GM23338 (cell line): ENCODE measurements at regions not wholly inside any gene's neighbourhood (a gene's known extent, or its start where the extent isn't known, plus 50 kb on each side); places are given as distances from the start of the nearest gene placed in this dataset.

Experiments used
- ATAC-seq: fragments of 200-7000 bp; cut with Tn5 transposase; 3 replicates; pipeline ENCODE4 v1.9.1; 2020
- DNase-seq: peaks from one replicate; pipeline ENCODE4 v3.0.0-alpha.2; 2015; ENCODE audit warnings: low spot score
- H2AFZ ChIP-seq: fragments of 200-600 bp; sonication (generic); 2 replicates; pipeline ENCODE4 v1.8.0; 2016; ENCODE audit warnings: antibody characterized with exemption, mild to moderate bottlenecking, moderate library complexity
- H3F3A ChIP-seq: fragments of 200-600 bp; sonication (generic); replicated peaks from 2 replicates; pipeline ENCODE4 v1.8.0; 2017; ENCODE audit warnings: antibody characterized with exemption, mixed run types, low read depth
- H3K27ac ChIP-seq: fragments of 200-600 bp; sonication (generic); 2 replicates; pipeline ENCODE4 v1.6.1; 2016; ENCODE audit warnings: low read depth
- H3K27me3 ChIP-seq: fragments of 200-600 bp; sonication (generic); 2 replicates; pipeline ENCODE4 v1.8.0; 2016; ENCODE audit warnings: mild to moderate bottlenecking, mixed run types, moderate library complexity; ENCODE audit not compliant: insufficient read depth
- H3K36me3 ChIP-seq: fragments of 200-600 bp; sonication (generic); 2 replicates; pipeline ENCODE4 v1.8.0; 2016; ENCODE audit warnings: mild to moderate bottlenecking; ENCODE audit not compliant: insufficient read depth
- H3K4me1 ChIP-seq: fragments of 200-600 bp; sonication (generic); 2 replicates; pipeline ENCODE4 v1.8.0; 2016; ENCODE audit warnings: mild to moderate bottlenecking, moderate library complexity; ENCODE audit not compliant: insufficient read depth
- H3K4me2 ChIP-seq: fragments of 200-600 bp; sonication (generic); 2 replicates; pipeline ENCODE4 v1.7.1; 2017; ENCODE audit warnings: mixed run types
- H3K4me3 ChIP-seq: fragments of 200-600 bp; sonication (generic); 2 replicates; pipeline ENCODE4 v1.6.1; 2016; ENCODE audit warnings: mixed run types
- H3K79me2 ChIP-seq: fragments of 200-600 bp; sonication (generic); replicated peaks from 2 replicates; pipeline ENCODE4 v1.8.0; 2017; ENCODE audit warnings: mild to moderate bottlenecking; ENCODE audit not compliant: insufficient read depth
- H3K9me2 ChIP-seq: fragments of 200-600 bp; sonication (generic); 2 replicates; pipeline ENCODE4 v1.8.0; 2017; ENCODE audit not compliant: insufficient read depth
- H4K20me1 ChIP-seq: fragments of 200-600 bp; sonication (generic); replicated peaks from 2 replicates; pipeline ENCODE4 v1.8.0; 2017; ENCODE audit warnings: mild to moderate bottlenecking; ENCODE audit not compliant: insufficient read depth
- H3K27ac Mint-ChIP-seq: 2 replicates; pipeline ENCODE4 v1.8.0; 2020; ENCODE audit warnings: inconsistent platforms, mild to moderate bottlenecking, moderate library complexity, mixed read lengths
- H3K27me3 Mint-ChIP-seq: 3 replicates; pipeline ENCODE4 v1.8.0; 2022; ENCODE audit warnings: low read depth, mild to moderate bottlenecking, moderate library complexity, mixed read lengths, inconsistent platforms; ENCODE audit not compliant: insufficient read depth, poor library complexity
- H3K36me3 Mint-ChIP-seq: 3 replicates; pipeline ENCODE4 v1.8.0; 2021; ENCODE audit warnings: low read depth, mild to moderate bottlenecking, inconsistent platforms, moderate library complexity, mixed read lengths
- H3K4me1 Mint-ChIP-seq: 3 replicates; pipeline ENCODE4 v1.8.0; 2020; ENCODE audit warnings: mild to moderate bottlenecking, inconsistent platforms, mixed read lengths
- H3K4me3 Mint-ChIP-seq: 3 replicates; pipeline ENCODE4 v1.8.0; 2021; ENCODE audit warnings: moderate library complexity, mild to moderate bottlenecking, inconsistent platforms, mixed read lengths
- H3K9me3 Mint-ChIP-seq: 3 replicates; pipeline ENCODE4 v1.8.0; 2020; ENCODE audit warnings: moderate library complexity, mild to moderate bottlenecking, inconsistent platforms, mixed read lengths
- CREB1 ChIP-seq: fragments of 250-450 bp; sonication (Bioruptor Pico); IDR thresholded peaks from 2 replicates; pipeline ENCODE4 v1.5.0; 2020; ENCODE audit warnings: low read depth, mild to moderate bottlenecking, moderate library complexity
- EZH2 ChIP-seq: fragments of 200-600 bp; sonication (generic); IDR thresholded peaks from one replicate; pipeline ENCODE4 v1.8.0; 2017; ENCODE audit warnings: antibody characterized with exemption, mild to moderate bottlenecking, low read depth; ENCODE audit not compliant: unreplicated experiment
- EZH2phosphoT487 ChIP-seq: fragments of 200-600 bp; sonication (generic); IDR thresholded peaks from one replicate; pipeline ENCODE4 v1.8.1; 2018; ENCODE audit warnings: antibody characterized with exemption; ENCODE audit not compliant: unreplicated experiment
- JUNB ChIP-seq: IDR thresholded peaks from one replicate; pipeline ENCODE4 v1.6.1; 2016; ENCODE audit warnings: antibody characterized with exemption; ENCODE audit not compliant: unreplicated experiment
- NANOG ChIP-seq: IDR thresholded peaks from 2 replicates; pipeline ENCODE4 v1.6.1; 2016; ENCODE audit warnings: antibody characterized with exemption, borderline replicate concordance
- POLR2AphosphoS5 ChIP-seq: IDR thresholded peaks from 2 replicates; pipeline ENCODE4 v1.6.1; 2016; ENCODE audit warnings: antibody characterized with exemption, low read depth
- STAT1 ChIP-seq: IDR thresholded peaks from one replicate; pipeline ENCODE4 v1.6.1; 2016; ENCODE audit warnings: antibody characterized with exemption; ENCODE audit not compliant: unreplicated experiment
- ZNF114 ChIP-seq: fragments of 250-450 bp; sonication (Bioruptor Pico); IDR thresholded peaks from 2 replicates; pipeline ENCODE4 v1.5.0; 2020; ENCODE audit warnings: mild to moderate bottlenecking, moderate library complexity
- ZNF331 ChIP-seq: fragments of 250-450 bp; sonication (Bioruptor Pico); IDR thresholded peaks from 2 replicates; pipeline ENCODE4 v1.5.0; 2020; ENCODE audit warnings: low read depth, mild to moderate bottlenecking, moderate library complexity
- TF ChIP-seq, protein P1 (sequence below): IDR thresholded peaks from 2 replicates; pipeline ENCODE4 v1.6.1; 2016; ENCODE audit warnings: antibody characterized with exemption
- TF ChIP-seq, protein P2 (sequence below): fragments of 250-450 bp; sonication (Bioruptor Pico); IDR thresholded peaks from 2 replicates; pipeline ENCODE4 v1.5.0; 2020; ENCODE audit warnings: mild to moderate bottlenecking, moderate library complexity
- TF ChIP-seq, protein P3 (sequence below): IDR thresholded peaks from one replicate; pipeline ENCODE4 v1.6.1; 2018; ENCODE audit warnings: antibody characterized with exemption; ENCODE audit not compliant: unreplicated experiment
- TF ChIP-seq, protein P4 (sequence below), 2 experiments: fragments of 200-600 bp in 1 of 2; sonication (generic) in 1 of 2; conservative IDR thresholded peaks; 2 replicates each; pipeline versions ENCODE4 v1.5.1 to v1.6.1; 2016 to 2017; ENCODE audit warnings: antibody characterized with exemption in 2 of 2, low read depth in 2 of 2, mild to moderate bottlenecking in 2 of 2, moderate library complexity in 1 of 2

DNA sequence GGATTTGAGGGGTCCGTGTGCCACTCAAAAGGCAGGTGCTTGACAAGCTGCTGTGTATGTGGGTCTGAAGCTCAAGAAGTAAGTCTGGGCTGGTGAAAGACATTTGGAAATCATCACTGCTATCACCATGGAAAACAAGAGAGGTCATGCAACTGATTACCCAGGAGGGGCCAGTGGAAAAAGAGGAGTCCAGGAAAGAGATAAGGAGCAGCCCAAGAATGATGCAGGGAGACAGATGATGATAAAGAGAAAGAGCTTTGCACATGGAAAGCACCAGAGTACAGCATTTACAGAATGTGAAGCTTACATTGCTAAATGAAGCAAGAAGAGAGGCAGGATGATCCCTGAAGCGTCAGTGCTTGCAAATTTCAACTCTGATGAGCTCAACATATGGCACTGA, 203.2 kb downstream of the SETD4 start:
- no peak for ATAC-seq
- H3K27ac ChIP-seq, result no peak overlapping the region
- no peak overlapping the region for H3K4me3 Mint-ChIP-seq
- peaks cover 1% of the 10 kb centered on the region for H3K27me3 Mint-ChIP-seq
- no peaks in the 10 kb centered on the region for H4K20me1 ChIP-seq
- no peaks in the 10 kb centered on the region for H3K9me2 ChIP-seq
- H3K27me3 ChIP-seq, result no peaks in the 10 kb centered on the region
- no peak overlapping the region for H3K27ac Mint-ChIP-seq
- H3K9me3 Mint-ChIP-seq, result no peaks in the 10 kb centered on the region; the same call in 2 of the 3 replicates
- DNase-seq, result no peak
- no peaks in the 10 kb centered on the region for H3K79me2 ChIP-seq
- no peaks in the 10 kb centered on the region for H3K4me1 ChIP-seq
- no peak overlapping the region for H2AFZ ChIP-seq
- TF ChIP-seq EZH2phosphoT487 (no peak), NANOG (no peak), POLR2AphosphoS5 (no peak), EZH2 (no peak), STAT1 (no peak), ZNF114 (CRISPR knock-in tag) (no peak), JUNB (no peak), CREB1 (CRISPR knock-in tag) (no peak), ZNF331 (CRISPR knock-in tag) (no peak)
- TF ChIP-seq, protein P1, sequence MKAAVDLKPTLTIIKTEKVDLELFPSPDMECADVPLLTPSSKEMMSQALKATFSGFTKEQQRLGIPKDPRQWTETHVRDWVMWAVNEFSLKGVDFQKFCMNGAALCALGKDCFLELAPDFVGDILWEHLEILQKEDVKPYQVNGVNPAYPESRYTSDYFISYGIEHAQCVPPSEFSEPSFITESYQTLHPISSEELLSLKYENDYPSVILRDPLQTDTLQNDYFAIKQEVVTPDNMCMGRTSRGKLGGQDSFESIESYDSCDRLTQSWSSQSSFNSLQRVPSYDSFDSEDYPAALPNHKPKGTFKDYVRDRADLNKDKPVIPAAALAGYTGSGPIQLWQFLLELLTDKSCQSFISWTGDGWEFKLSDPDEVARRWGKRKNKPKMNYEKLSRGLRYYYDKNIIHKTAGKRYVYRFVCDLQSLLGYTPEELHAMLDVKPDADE, result no peak
- TF ChIP-seq, protein P2, sequence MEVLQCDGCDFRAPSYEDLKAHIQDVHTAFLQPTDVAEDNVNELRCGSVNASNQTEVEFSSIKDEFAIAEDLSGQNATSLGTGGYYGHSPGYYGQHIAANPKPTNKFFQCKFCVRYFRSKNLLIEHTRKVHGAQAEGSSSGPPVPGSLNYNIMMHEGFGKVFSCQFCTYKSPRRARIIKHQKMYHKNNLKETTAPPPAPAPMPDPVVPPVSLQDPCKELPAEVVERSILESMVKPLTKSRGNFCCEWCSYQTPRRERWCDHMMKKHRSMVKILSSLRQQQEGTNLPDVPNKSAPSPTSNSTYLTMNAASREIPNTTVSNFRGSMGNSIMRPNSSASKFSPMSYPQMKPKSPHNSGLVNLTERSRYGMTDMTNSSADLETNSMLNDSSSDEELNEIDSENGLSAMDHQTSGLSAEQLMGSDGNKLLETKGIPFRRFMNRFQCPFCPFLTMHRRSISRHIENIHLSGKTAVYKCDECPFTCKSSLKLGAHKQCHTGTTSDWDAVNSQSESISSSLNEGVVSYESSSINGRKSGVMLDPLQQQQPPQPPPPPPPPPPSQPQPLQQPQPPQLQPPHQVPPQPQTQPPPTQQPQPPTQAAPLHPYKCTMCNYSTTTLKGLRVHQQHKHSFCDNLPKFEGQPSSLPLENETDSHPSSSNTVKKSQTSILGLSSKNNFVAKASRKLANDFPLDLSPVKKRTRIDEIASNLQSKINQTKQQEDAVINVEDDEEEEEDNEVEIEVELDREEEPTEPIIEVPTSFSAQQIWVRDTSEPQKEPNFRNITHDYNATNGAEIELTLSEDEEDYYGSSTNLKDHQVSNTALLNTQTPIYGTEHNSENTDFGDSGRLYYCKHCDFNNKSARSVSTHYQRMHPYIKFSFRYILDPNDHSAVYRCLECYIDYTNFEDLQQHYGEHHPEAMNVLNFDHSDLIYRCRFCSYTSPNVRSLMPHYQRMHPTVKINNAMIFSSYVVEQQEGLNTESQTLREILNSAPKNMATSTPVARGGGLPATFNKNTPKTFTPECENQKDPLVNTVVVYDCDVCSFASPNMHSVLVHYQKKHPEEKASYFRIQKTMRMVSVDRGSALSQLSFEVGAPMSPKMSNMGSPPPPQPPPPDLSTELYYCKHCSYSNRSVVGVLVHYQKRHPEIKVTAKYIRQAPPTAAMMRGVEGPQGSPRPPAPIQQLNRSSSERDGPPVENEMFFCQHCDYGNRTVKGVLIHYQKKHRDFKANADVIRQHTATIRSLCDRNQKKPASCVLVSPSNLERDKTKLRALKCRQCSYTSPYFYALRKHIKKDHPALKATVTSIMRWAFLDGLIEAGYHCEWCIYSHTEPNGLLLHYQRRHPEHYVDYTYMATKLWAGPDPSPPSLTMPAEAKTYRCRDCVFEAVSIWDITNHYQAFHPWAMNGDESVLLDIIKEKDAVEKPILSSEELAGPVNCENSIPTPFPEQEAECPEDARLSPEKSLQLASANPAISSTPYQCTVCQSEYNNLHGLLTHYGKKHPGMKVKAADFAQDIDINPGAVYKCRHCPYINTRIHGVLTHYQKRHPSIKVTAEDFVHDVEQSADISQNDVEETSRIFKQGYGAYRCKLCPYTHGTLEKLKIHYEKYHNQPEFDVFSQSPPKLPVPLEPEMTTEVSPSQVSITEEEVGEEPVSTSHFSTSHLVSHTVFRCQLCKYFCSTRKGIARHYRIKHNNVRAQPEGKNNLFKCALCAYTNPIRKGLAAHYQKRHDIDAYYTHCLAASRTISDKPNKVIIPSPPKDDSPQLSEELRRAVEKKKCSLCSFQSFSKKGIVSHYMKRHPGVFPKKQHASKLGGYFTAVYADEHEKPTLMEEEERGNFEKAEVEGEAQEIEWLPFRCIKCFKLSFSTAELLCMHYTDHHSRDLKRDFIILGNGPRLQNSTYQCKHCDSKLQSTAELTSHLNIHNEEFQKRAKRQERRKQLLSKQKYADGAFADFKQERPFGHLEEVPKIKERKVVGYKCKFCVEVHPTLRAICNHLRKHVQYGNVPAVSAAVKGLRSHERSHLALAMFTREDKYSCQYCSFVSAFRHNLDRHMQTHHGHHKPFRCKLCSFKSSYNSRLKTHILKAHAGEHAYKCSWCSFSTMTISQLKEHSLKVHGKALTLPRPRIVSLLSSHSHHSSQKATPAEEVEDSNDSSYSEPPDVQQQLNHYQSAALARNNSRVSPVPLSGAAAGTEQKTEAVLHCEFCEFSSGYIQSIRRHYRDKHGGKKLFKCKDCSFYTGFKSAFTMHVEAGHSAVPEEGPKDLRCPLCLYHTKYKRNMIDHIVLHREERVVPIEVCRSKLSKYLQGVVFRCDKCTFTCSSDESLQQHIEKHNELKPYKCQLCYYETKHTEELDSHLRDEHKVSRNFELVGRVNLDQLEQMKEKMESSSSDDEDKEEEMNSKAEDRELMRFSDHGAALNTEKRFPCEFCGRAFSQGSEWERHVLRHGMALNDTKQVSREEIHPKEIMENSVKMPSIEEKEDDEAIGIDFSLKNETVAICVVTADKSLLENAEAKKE (CRISPR knock-in tag), result no peak
- TF ChIP-seq, protein P3, sequence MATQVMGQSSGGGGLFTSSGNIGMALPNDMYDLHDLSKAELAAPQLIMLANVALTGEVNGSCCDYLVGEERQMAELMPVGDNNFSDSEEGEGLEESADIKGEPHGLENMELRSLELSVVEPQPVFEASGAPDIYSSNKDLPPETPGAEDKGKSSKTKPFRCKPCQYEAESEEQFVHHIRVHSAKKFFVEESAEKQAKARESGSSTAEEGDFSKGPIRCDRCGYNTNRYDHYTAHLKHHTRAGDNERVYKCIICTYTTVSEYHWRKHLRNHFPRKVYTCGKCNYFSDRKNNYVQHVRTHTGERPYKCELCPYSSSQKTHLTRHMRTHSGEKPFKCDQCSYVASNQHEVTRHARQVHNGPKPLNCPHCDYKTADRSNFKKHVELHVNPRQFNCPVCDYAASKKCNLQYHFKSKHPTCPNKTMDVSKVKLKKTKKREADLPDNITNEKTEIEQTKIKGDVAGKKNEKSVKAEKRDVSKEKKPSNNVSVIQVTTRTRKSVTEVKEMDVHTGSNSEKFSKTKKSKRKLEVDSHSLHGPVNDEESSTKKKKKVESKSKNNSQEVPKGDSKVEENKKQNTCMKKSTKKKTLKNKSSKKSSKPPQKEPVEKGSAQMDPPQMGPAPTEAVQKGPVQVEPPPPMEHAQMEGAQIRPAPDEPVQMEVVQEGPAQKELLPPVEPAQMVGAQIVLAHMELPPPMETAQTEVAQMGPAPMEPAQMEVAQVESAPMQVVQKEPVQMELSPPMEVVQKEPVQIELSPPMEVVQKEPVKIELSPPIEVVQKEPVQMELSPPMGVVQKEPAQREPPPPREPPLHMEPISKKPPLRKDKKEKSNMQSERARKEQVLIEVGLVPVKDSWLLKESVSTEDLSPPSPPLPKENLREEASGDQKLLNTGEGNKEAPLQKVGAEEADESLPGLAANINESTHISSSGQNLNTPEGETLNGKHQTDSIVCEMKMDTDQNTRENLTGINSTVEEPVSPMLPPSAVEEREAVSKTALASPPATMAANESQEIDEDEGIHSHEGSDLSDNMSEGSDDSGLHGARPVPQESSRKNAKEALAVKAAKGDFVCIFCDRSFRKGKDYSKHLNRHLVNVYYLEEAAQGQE, result no peak
- TF ChIP-seq, protein P4, sequence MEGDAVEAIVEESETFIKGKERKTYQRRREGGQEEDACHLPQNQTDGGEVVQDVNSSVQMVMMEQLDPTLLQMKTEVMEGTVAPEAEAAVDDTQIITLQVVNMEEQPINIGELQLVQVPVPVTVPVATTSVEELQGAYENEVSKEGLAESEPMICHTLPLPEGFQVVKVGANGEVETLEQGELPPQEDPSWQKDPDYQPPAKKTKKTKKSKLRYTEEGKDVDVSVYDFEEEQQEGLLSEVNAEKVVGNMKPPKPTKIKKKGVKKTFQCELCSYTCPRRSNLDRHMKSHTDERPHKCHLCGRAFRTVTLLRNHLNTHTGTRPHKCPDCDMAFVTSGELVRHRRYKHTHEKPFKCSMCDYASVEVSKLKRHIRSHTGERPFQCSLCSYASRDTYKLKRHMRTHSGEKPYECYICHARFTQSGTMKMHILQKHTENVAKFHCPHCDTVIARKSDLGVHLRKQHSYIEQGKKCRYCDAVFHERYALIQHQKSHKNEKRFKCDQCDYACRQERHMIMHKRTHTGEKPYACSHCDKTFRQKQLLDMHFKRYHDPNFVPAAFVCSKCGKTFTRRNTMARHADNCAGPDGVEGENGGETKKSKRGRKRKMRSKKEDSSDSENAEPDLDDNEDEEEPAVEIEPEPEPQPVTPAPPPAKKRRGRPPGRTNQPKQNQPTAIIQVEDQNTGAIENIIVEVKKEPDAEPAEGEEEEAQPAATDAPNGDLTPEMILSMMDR (conservative IDR thresholded peaks at IDR 0.05; ENCODE audit: low read depth in 2 of 2), result no peak
- H3K4me3 ChIP-seq, result no peak overlapping the region
- H3K4me1 Mint-ChIP-seq, result no peaks in the 10 kb centered on the region; the same call in 2 of the 3 replicates
- no peaks in the 10 kb centered on the region for H3F3A ChIP-seq
- H3K36me3 ChIP-seq, result no peaks in the 10 kb centered on the region
- H3K36me3 Mint-ChIP-seq, result no peaks in the 10 kb centered on the region
- H3K4me2 ChIP-seq, result no peak overlapping the region
